CD4-positive, alpha-beta memory T cell (primary cell): ENCODE measurements at regions not wholly inside any gene's neighbourhood (a gene's known extent, or its start where the extent isn't known, plus 50 kb on each side); places are given as distances from the start of the nearest gene placed in this dataset.
A peak's percentile ranks its signal among the peaks of the same experiment; 100 is the strongest.
"Not testable (repeated sequence)": the region's sequence is repeated elsewhere in the genome, so short reads cannot be mapped to it uniquely, and the experiment has no call there.

ENCODE experiments used
- CTCF ChIA-PET: fragments of 350-600 bp; sonication (Branson Sonifier 250); formaldehyde crosslinking; loops from one replicate; lab custom pipeline; 2021; ENCODE audit warnings: inconsistent platforms; ENCODE audit not compliant: partially characterized antibody; lab: Charles Lee
- POLR2A ChIA-PET: fragments of 350-600 bp; sonication (Branson Sonifier 250); formaldehyde crosslinking; loops from one replicate; lab custom pipeline; 2021; ENCODE audit not compliant: partially characterized antibody; lab: Charles Lee
- DNase-seq, 5 donors: peaks; one replicate each; pipeline versions ENCODE4 v3.0.0 to v3.0.0-alpha.2; 2020 to 2022; ENCODE audit warnings: mixed read lengths in 1 of 5
- H3K27ac ChIP-seq: one replicate; pipeline ENCODE4 v1.7.0; 2013; ENCODE audit warnings: low read depth, low read length
- H3K27me3 ChIP-seq: 2 replicates; pipeline ENCODE4 v1.7.0; 2013; ENCODE audit warnings: mild to moderate bottlenecking, low read length, moderate library complexity; ENCODE audit not compliant: insufficient read depth
- H3K36me3 ChIP-seq: 2 replicates; pipeline ENCODE4 v1.7.0; 2013; ENCODE audit warnings: mild to moderate bottlenecking, low read length, moderate library complexity; ENCODE audit not compliant: insufficient read depth
- H3K4me1 ChIP-seq: 2 replicates; pipeline ENCODE4 v1.7.0; 2013; ENCODE audit warnings: mild to moderate bottlenecking, low read length, moderate library complexity; ENCODE audit not compliant: insufficient read depth
- H3K4me3 ChIP-seq, 2 donors: one replicate each; pipeline ENCODE4 v1.7.0; 2013; ENCODE audit warnings: low read length in 2 of 2, mild to moderate bottlenecking in 1 of 2
- H3K9me3 ChIP-seq, 2 donors: one replicate each; pipeline ENCODE4 v1.7.0; 2013; ENCODE audit warnings: low read length in 2 of 2, control low read depth in 1 of 2; ENCODE audit not compliant: control insufficient read depth in 1 of 2
- H3K27ac Mint-ChIP-seq, 7 donors: one replicate each; pipeline ENCODE4 v1.8.0; 2020 to 2021; ENCODE audit warnings: mixed read lengths in 7 of 7, mild to moderate bottlenecking in 6 of 7, inconsistent platforms in 3 of 7, moderate library complexity in 3 of 7
- H3K27me3 Mint-ChIP-seq, 2 donors: one replicate each; pipeline ENCODE4 v1.8.0; 2020 to 2021; ENCODE audit warnings: mixed read lengths in 2 of 2
- H3K36me3 Mint-ChIP-seq, 2 donors: one replicate each; pipeline ENCODE4 v1.8.0; 2020 to 2021; ENCODE audit warnings: mixed read lengths in 2 of 2, inconsistent platforms in 1 of 2, mild to moderate bottlenecking in 1 of 2
- H3K4me1 Mint-ChIP-seq, 4 donors: one replicate each; pipeline ENCODE4 v1.8.0; 2020 to 2021; ENCODE audit warnings: mixed read lengths in 4 of 4, mild to moderate bottlenecking in 1 of 4
- H3K4me3 Mint-ChIP-seq, 8 donors: one replicate each; pipeline ENCODE4 v1.8.0; 2020 to 2021; ENCODE audit warnings: mixed read lengths in 8 of 8, mild to moderate bottlenecking in 7 of 8, moderate library complexity in 6 of 8, inconsistent platforms in 3 of 8
- H3K9me3 Mint-ChIP-seq, 8 donors: one replicate each; pipeline ENCODE4 v1.8.0; 2020 to 2021; ENCODE audit warnings: mixed read lengths in 8 of 8, mild to moderate bottlenecking in 5 of 8, inconsistent platforms in 3 of 8, moderate library complexity in 1 of 8
- intact Hi-C: fragments of 100-400 bp; cut with micrococcal nuclease; formaldehyde crosslinking; loops from one replicate; pipeline ENCODE4 v1.15.1; 2023

- H3K4me3 ChIP-seq, intact Hi-C loops, H3K9me3 Mint-ChIP-seq, CTCF ChIA-PET, H3K9me3 ChIP-seq, H3K4me1 Mint-ChIP-seq, H3K4me3 Mint-ChIP-seq, H3K27me3 ChIP-seq, H3K27ac ChIP-seq, H3K4me1 ChIP-seq, H3K27me3 Mint-ChIP-seq, POLR2A ChIA-PET: not testable (repeated sequence)
- peaks cover 26% of the 10 kb centered on the region for H3K36me3 ChIP-seq
- Mint-ChIP-seq H3K36me3 (peaks cover 25 to 33% of the 10 kb centered on the region in 2 donors), H3K27ac (peak overlapping the region in 1 of 7 donors; percentile 74)
- peak in 1 of 5 donors; percentile 33 for DNase-seq
Observed at GRCh38 chr3:195969838-195970776, 61.8 kb upstream of the TNK2 start.

- DNase-seq, H3K4me1 Mint-ChIP-seq, H3K9me3 ChIP-seq, CTCF ChIA-PET, intact Hi-C loops, H3K4me1 ChIP-seq, H3K27me3 ChIP-seq, H3K4me3 ChIP-seq, H3K9me3 Mint-ChIP-seq, H3K27ac Mint-ChIP-seq, POLR2A ChIA-PET, H3K27ac ChIP-seq, H3K4me3 Mint-ChIP-seq, H3K27me3 Mint-ChIP-seq: not testable (repeated sequence)
- peaks cover 30% of the 10 kb centered on the region for H3K36me3 ChIP-seq
- H3K36me3 Mint-ChIP-seq = peaks cover 31 to 39% of the 10 kb centered on the region in 2 donors
Observed at GRCh38 chr3:195969341-195969740, 61.0 kb upstream of the TNK2 start.

GRCh38 chr3:195968104-195968503, 59.8 kb upstream of the TNK2 start:
- H3K9me3 ChIP-seq, CTCF ChIA-PET, H3K9me3 Mint-ChIP-seq, H3K4me1 ChIP-seq, H3K4me3 Mint-ChIP-seq, H3K27ac ChIP-seq, DNase-seq, H3K27me3 Mint-ChIP-seq, intact Hi-C loops, H3K27me3 ChIP-seq, H3K4me3 ChIP-seq, H3K4me1 Mint-ChIP-seq, H3K27ac Mint-ChIP-seq, POLR2A ChIA-PET: not testable (repeated sequence)
- H3K36me3 Mint-ChIP-seq = peaks cover 33 to 35% of the 10 kb centered on the region in 2 donors
- peaks cover 30% of the 10 kb centered on the region for H3K36me3 ChIP-seq

GRCh38 chr3:195967387-195967720, 59.0 kb upstream of the TNK2 start:
- H3K27ac Mint-ChIP-seq, H3K4me1 Mint-ChIP-seq, H3K27me3 Mint-ChIP-seq, DNase-seq, H3K27me3 ChIP-seq, POLR2A ChIA-PET, intact Hi-C loops, H3K4me1 ChIP-seq, H3K9me3 ChIP-seq, H3K4me3 ChIP-seq, CTCF ChIA-PET, H3K27ac ChIP-seq, H3K4me3 Mint-ChIP-seq, H3K9me3 Mint-ChIP-seq: not testable (repeated sequence)
- H3K36me3 Mint-ChIP-seq = peaks cover 35% of the 10 kb centered on the region in 2 donors
- peaks cover 30% of the 10 kb centered on the region for H3K36me3 ChIP-seq

- H3K27me3 ChIP-seq, H3K27ac ChIP-seq, H3K4me3 Mint-ChIP-seq, H3K9me3 ChIP-seq, DNase-seq, POLR2A ChIA-PET, H3K4me1 ChIP-seq, CTCF ChIA-PET, H3K27ac Mint-ChIP-seq, H3K27me3 Mint-ChIP-seq, intact Hi-C loops, H3K4me1 Mint-ChIP-seq, H3K9me3 Mint-ChIP-seq, H3K4me3 ChIP-seq: not testable (repeated sequence)
- H3K36me3 ChIP-seq = peaks cover 30% of the 10 kb centered on the region
- peaks cover 35 to 36% of the 10 kb centered on the region in 2 donors for H3K36me3 Mint-ChIP-seq
Observed at GRCh38 chr3:195966563-195967386, 58.4 kb upstream of the TNK2 start.

GRCh38 chr3:195965217-195965616, 56.9 kb upstream of the TNK2 start:
- CTCF ChIA-PET, DNase-seq, H3K4me3 Mint-ChIP-seq, H3K4me3 ChIP-seq, H3K4me1 Mint-ChIP-seq, H3K27me3 ChIP-seq, H3K9me3 Mint-ChIP-seq, H3K27me3 Mint-ChIP-seq, H3K27ac ChIP-seq, H3K4me1 ChIP-seq, intact Hi-C loops, POLR2A ChIA-PET, H3K9me3 ChIP-seq: not testable (repeated sequence)
- H3K36me3 Mint-ChIP-seq = peaks cover 27 to 39% of the 10 kb centered on the region in 2 donors
- H3K27ac Mint-ChIP-seq = peak overlapping the region in 2 of 7 donors; percentile 32 to 37
- peaks cover 18% of the 10 kb centered on the region for H3K36me3 ChIP-seq

- DNase-seq, intact Hi-C loops, H3K4me1 Mint-ChIP-seq, H3K9me3 ChIP-seq, H3K4me1 ChIP-seq, POLR2A ChIA-PET, H3K27ac ChIP-seq, H3K4me3 ChIP-seq, H3K27me3 Mint-ChIP-seq, H3K27me3 ChIP-seq, H3K9me3 Mint-ChIP-seq, H3K4me3 Mint-ChIP-seq, CTCF ChIA-PET: not testable (repeated sequence)
- peaks cover 13% of the 10 kb centered on the region for H3K36me3 ChIP-seq
- peaks cover 21 to 35% of the 10 kb centered on the region in 2 donors for H3K36me3 Mint-ChIP-seq
- peak overlapping the region in 2 of 7 donors; percentile 32 to 37 for H3K27ac Mint-ChIP-seq
Observed at GRCh38 chr3:195964318-195965107, 56.2 kb upstream of the TNK2 start.
